GM12878 (cell line): ENCODE measurements at regions not wholly inside any gene's neighbourhood (a gene's known extent, or its start where the extent isn't known, plus 50 kb on each side); places are given as distances from the start of the nearest gene placed in this dataset.

ENCODE experiments used
- ATAC-seq: fragments of 200-7000 bp; cut with Tn5 transposase; 3 replicates; pipeline ENCODE4 v1.9.1; 2020; ENCODE audit warnings: mild to moderate bottlenecking, moderate library complexity
- BruUV-seq: library from RNA; stranded (reverse); fragments of 400-500 nt; replicated peaks from 2 replicates; lab custom pipeline; 2021; lab: Mats Ljungman, UMichigan
- CTCF ChIA-PET: fragments of 300-600 bp; sonication (Branson Sonifier 250); formaldehyde crosslinking; extraction: SDS; loops from one replicate; lab custom pipeline; 2021; ENCODE audit warnings: inconsistent platforms; lab: Yijun Ruan, JAX
- POLR2A ChIA-PET: fragments of 350-600 bp; formaldehyde crosslinking; extraction: SDS; loops from one replicate; lab custom pipeline; 2021; ENCODE audit warnings: inconsistent platforms; lab: Charles Lee
- RAD21 ChIA-PET: fragments of 300-600 bp; sonication (Branson Sonifier 250); formaldehyde crosslinking; loops from one replicate; lab custom pipeline; 2023; ENCODE audit warnings: antibody characterized with exemption; ENCODE audit not compliant: unreplicated experiment; lab: Charles Lee
- SMC1A ChIA-PET: fragments of 300-600 bp; sonication (Branson Sonifier 250); formaldehyde crosslinking; loops from one replicate; lab custom pipeline; 2023; ENCODE audit not compliant: unreplicated experiment, uncharacterized antibody; lab: Charles Lee
- DNase-seq: peaks from one replicate; pipeline ENCODE4 v3.0.0-alpha.2; 2011; ENCODE audit warnings: low read depth, low spot score
- FAIRE-seq: peaks from 3 replicates; lab custom pipeline; 2011; peaks lifted over from hg19 to GRCh38; lab: Jason Lieb, UNC
- H2AFZ ChIP-seq: 2 replicates; pipeline ENCODE4 v1.6.0; 2011; ENCODE audit warnings: low read depth, low read length, control low read depth; ENCODE audit not compliant: control insufficient read depth
- H3K27ac ChIP-seq: 2 replicates; pipeline ENCODE4 v1.5.1; 2011; ENCODE audit warnings: control low read depth; ENCODE audit not compliant: control insufficient read depth, insufficient read depth
- H3K27me3 ChIP-seq, 2 experiments: replicated peaks in 1 of 2; 2 replicates each; pipeline versions ENCODE4 v1.6.0 to v1.6.1; 2011; ENCODE audit warnings: low read length in 1 of 2; ENCODE audit not compliant: control insufficient read depth in 2 of 2, insufficient read depth in 2 of 2
- H3K36me3 ChIP-seq, 2 experiments: 2 replicates each; pipeline ENCODE4 v1.5.1; 2011; ENCODE audit warnings: low read length in 1 of 2; ENCODE audit not compliant: control insufficient read depth in 2 of 2, insufficient read depth in 2 of 2
- H3K4me1 ChIP-seq: 2 replicates; pipeline ENCODE4 v1.6.1; 2011; ENCODE audit warnings: mild to moderate bottlenecking, low read length, moderate library complexity, mixed read lengths; ENCODE audit not compliant: control insufficient read depth, insufficient read depth
- H3K4me2 ChIP-seq: 2 replicates; pipeline ENCODE4 v1.6.0; 2011; ENCODE audit warnings: control low read depth; ENCODE audit not compliant: control insufficient read depth, insufficient read depth
- H3K4me3 ChIP-seq: fragments of 200-600 bp; sonication (generic); 2 replicates; pipeline ENCODE4 v1.5.1; 2016
- H3K79me2 ChIP-seq: 2 replicates; pipeline ENCODE4 v1.6.0; 2011; ENCODE audit warnings: low read length; ENCODE audit not compliant: control insufficient read depth, insufficient read depth
- H3K9ac ChIP-seq: 2 replicates; pipeline ENCODE4 v1.8.0; 2011; ENCODE audit warnings: low read length, control low read depth, mixed read lengths; ENCODE audit not compliant: control insufficient read depth, insufficient read depth
- H3K9me3 ChIP-seq: replicated peaks from 3 replicates; pipeline ENCODE4 v1.5.1; 2011; ENCODE audit warnings: mild to moderate bottlenecking, low read length; ENCODE audit not compliant: control insufficient read depth, insufficient read depth
- H4K20me1 ChIP-seq: 2 replicates; pipeline ENCODE4 v1.6.0; 2011; ENCODE audit not compliant: control insufficient read depth, insufficient read depth
- ATF7 ChIP-seq: fragments of 450-650 bp; IDR thresholded peaks from 2 replicates; pipeline ENCODE4 v1.6.1; 2016; ENCODE audit warnings: low read depth, mild to moderate bottlenecking
- CBX3 ChIP-seq: fragments of 200-600 bp; sonication (generic); IDR thresholded peaks from 2 replicates; pipeline ENCODE4 v1.6.1; 2016; ENCODE audit warnings: low read depth, borderline replicate concordance
- CHD2 ChIP-seq: IDR thresholded peaks from 2 replicates; pipeline ENCODE4 v1.6.1; 2011; ENCODE audit warnings: low read depth, low read length, improper control_type of control experiment, borderline replicate concordance
- IRF5 ChIP-seq: fragments of 450-650 bp; IDR thresholded peaks from 2 replicates; pipeline ENCODE4 v1.6.1; 2017; ENCODE audit warnings: borderline replicate concordance
- NR2C1 ChIP-seq: fragments of 450-650 bp; IDR thresholded peaks from 2 replicates; pipeline ENCODE4 v1.6.1; 2017; ENCODE audit warnings: antibody characterized with exemption, mild to moderate bottlenecking, moderate library complexity
- NR2C2 ChIP-seq: IDR thresholded peaks from 2 replicates; pipeline ENCODE4 v1.6.1; 2011; ENCODE audit warnings: borderline replicate concordance, low read depth; ENCODE audit not compliant: control insufficient read depth, insufficient read length
- POLR2AphosphoS2 ChIP-seq: IDR thresholded peaks from 2 replicates; pipeline ENCODE4 v1.6.1; 2011; ENCODE audit warnings: low read depth, mild to moderate bottlenecking, low read length, improper control_type of control experiment, moderate library complexity
- POLR2AphosphoS5 ChIP-seq: IDR thresholded peaks from 2 replicates; pipeline ENCODE4 v1.6.1; 2011; ENCODE audit warnings: mild to moderate bottlenecking, low read length, inconsistent platforms
- RAD51 ChIP-seq: fragments of 450-650 bp; IDR thresholded peaks from 2 replicates; pipeline ENCODE4 v1.6.1; 2016; ENCODE audit warnings: moderate library complexity, mild to moderate bottlenecking, inconsistent platforms
- RFX5 ChIP-seq: IDR thresholded peaks from 2 replicates; pipeline ENCODE4 v1.6.1; 2011; ENCODE audit warnings: low read depth, low read length, improper control_type of control experiment
- SP1 ChIP-seq: IDR thresholded peaks from one replicate; pipeline ENCODE4 v1.6.1; 2011; ENCODE audit warnings: low read depth, low read length
- ZNF24 ChIP-seq: fragments of 450-650 bp; IDR thresholded peaks from 2 replicates; pipeline ENCODE4 v1.6.1; 2017; ENCODE audit warnings: antibody characterized with exemption, mild to moderate bottlenecking
- WGBS: methylation state at CpG from one replicate; pipeline ENCODE4 v1.1.6; 2016; ENCODE audit warnings: low lambda C conversion rate; ENCODE audit not compliant: insufficient replicate concordance, insufficient coverage; ENCODE audit errors: missing lambda C conversion rate; 5-methylcytosine and 5-hydroxymethylcytosine counted together
- in situ Hi-C: fragments of 300-500 bp; cut with MboI; formaldehyde crosslinking; loops from 9 replicates; pipeline ENCODE4 v1.14.3; 2018; ENCODE audit warnings: mixed read lengths
- intact Hi-C: fragments of 100-400 bp; cut with micrococcal nuclease; formaldehyde crosslinking; loops from one replicate; pipeline ENCODE4 v1.14.2; 2022; ENCODE audit not compliant: unreplicated experiment
- TF ChIP-seq, protein P1 (sequence below): fragments of 450-650 bp; IDR thresholded peaks from 2 replicates; pipeline ENCODE4 v1.6.1; 2017; ENCODE audit warnings: low read depth, mild to moderate bottlenecking, moderate library complexity
- TF ChIP-seq, protein P2 (sequence below): IDR thresholded peaks from 2 replicates; pipeline ENCODE4 v1.6.1; 2011; ENCODE audit warnings: mild to moderate bottlenecking, low read depth, low read length, moderate library complexity; ENCODE audit not compliant: insufficient replicate concordance

DNA sequence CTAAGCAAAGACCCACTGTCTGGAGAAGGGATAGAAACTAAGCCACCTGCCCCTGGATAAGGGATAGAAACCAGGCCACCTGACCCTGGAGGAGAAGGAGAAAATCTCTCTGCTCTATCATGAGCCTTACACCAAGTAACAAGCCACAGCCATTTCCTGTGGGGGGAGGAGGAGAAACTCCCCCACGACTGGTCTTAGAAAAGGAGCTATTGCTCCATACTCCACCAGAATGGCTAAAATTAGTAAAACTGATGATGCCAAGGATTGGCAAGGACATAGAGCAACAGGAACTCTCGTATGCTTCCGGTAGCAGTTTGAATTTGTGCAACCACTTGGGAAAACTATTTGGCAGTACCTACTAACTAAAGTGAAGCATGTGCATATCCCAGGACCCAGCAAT, 70.8 kb downstream of the ACTL7B start:
- Histone ChIP-seq H3K4me3 (no peak overlapping the region), H3K4me1 (no peaks in the 10 kb centered on the region), H3K36me3 (no peaks in the 10 kb centered on the region), H3K9me3 (no peaks in the 10 kb centered on the region), H3K27me3 (peaks cover 2 to 5% of the 10 kb centered on the region in 2 experiments; a peak in 2 of 4 replicates), H4K20me1 (no peaks in the 10 kb centered on the region), H3K79me2 (no peaks in the 10 kb centered on the region), H2AFZ (no peak overlapping the region), H3K4me2 (no peak overlapping the region), H3K9ac (no peak overlapping the region), H3K27ac (no peak overlapping the region)
- in situ Hi-C loops = no loop called here
- BruUV-seq = no TSS peak
- FAIRE-seq = no peak
- CTCF ChIA-PET = no interaction called here
- RAD21 ChIA-PET = no interaction called here
- 43% methylated on average over 3 of the region's 3 CpGs for WGBS
- ATAC-seq = no peak
- SMC1A ChIA-PET = no interaction called here
- DNase-seq = no peak
- POLR2A ChIA-PET = no interaction called here
- TF ChIP-seq NR2C2 (no peak), POLR2AphosphoS5 (no peak), RFX5 (no peak), ATF7 (no peak), ZNF24 (no peak), SP1 (no peak), NR2C1 (no peak), CBX3 (no peak), CHD2 (no peak), POLR2AphosphoS2 (no peak), RAD51 (no peak), IRF5 (no peak)
- TF ChIP-seq, protein P1, sequence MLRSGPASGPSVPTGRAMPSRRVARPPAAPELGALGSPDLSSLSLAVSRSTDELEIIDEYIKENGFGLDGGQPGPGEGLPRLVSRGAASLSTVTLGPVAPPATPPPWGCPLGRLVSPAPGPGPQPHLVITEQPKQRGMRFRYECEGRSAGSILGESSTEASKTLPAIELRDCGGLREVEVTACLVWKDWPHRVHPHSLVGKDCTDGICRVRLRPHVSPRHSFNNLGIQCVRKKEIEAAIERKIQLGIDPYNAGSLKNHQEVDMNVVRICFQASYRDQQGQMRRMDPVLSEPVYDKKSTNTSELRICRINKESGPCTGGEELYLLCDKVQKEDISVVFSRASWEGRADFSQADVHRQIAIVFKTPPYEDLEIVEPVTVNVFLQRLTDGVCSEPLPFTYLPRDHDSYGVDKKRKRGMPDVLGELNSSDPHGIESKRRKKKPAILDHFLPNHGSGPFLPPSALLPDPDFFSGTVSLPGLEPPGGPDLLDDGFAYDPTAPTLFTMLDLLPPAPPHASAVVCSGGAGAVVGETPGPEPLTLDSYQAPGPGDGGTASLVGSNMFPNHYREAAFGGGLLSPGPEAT = no peak
- TF ChIP-seq, protein P2, sequence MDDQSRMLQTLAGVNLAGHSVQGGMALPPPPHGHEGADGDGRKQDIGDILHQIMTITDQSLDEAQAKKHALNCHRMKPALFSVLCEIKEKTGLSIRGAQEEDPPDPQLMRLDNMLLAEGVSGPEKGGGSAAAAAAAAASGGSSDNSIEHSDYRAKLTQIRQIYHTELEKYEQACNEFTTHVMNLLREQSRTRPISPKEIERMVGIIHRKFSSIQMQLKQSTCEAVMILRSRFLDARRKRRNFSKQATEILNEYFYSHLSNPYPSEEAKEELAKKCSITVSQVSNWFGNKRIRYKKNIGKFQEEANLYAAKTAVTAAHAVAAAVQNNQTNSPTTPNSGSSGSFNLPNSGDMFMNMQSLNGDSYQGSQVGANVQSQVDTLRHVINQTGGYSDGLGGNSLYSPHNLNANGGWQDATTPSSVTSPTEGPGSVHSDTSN = no peak
- intact Hi-C loops = loop anchor here (10.0 kb wide), 1 partner anchor 60 kb away; no protein-coding TSS in a partner anchor
